GM19397 (cell line): ENCODE measurements at regions not wholly inside any gene's neighbourhood (a gene's known extent, or its start where the extent isn't known, plus 50 kb on each side); places are given as distances from the start of the nearest gene placed in this dataset.

ENCODE experiments used
- ATAC-seq: cut with Tn5 transposase; IDR thresholded peaks from one replicate; pipeline ENCODE4 v1.9.1; 2021; ENCODE audit warnings: mild to moderate bottlenecking, moderate library complexity; ENCODE audit not compliant: unreplicated experiment

DNA sequence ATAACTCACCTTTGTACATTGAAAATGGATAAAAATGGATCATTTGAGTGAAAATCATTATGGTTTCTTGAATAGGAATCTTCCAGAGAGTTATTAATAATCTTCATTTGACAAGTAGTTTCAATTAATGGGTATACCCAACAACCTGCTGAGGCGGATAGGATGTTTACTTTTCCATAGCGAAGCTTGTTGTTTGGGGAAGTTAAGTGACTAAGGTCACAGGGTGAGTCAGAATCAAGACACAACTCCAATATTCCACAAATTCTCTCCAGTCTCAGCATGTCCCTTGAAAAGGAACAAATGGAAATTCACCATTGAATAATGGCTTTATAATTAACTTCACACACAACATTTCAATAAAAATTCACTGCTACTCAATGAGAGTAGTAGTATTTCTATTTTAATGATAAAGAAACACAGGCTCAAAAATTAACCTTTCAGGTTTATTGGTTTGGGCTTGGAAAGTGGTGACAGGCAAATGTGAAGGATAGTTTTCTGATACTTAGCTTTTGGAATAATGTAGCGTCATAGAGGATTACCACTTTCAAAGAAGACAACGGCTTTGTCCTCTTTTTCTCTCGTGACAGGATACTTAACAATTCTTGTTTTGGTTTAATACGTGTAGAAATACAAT is 211.3 kb downstream of the GPD2 start:
- no peak for ATAC-seq

DNA sequence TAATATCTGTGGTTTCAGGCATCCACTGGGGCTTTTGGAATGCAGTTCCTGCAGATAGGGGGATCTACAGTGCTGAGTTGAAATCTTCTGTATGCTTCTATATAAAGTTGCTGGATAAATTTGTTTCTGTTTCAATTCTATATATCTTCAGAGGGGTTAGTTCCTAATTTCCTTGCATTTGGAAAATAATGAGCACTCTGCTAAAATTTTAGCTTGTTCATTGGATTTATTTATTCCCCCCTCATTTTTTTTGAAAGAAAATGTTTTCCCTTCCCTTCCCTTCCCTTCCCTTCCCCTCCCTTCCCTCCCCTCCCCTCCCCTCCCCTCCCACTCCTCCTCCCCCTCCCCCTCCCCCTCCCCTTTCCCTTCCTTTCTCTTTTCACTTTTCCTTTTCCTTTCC is 212.3 kb downstream of the GPD2 start:
- no peak for ATAC-seq

DNA sequence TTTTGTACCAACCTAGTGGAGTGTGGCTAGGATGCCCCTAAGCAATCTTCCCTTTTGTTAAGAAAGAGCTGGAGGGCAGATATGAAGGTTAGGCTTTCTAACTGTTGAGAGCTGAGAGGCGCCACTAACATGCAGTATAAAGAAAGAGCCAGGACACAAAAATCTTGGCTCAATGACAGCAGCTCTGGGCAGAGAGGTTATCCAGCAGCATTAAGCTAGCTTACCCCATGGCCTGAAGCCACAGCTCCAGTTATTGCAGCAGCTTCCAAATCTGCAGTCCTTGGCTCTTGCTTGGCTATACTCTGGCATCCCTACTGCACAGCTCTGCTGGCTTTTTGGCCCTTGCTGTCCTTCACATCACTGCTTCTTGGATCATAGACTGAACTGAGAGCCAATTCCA is 213.4 kb downstream of the GPD2 start:
- ATAC-seq, result no peak

DNA sequence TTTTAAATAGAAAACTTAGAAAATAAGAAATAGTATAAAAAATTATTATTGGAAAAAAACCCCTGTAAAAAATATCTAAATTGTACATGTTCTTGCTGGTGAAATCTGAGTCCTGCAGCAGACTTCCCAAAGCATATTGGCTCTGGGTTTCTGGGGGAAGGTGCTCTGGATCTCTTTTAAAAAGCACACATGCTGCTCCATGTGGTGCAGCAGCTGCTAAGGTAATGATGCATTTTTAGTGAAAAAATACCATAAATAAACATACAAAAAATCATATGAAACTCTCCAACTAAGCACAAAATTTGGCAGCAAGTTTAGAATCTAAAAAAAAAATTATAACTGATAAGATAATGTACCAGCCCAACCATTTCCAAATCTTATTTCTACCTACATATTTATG is 216.5 kb downstream of the GPD2 start:
- no peak for ATAC-seq

DNA sequence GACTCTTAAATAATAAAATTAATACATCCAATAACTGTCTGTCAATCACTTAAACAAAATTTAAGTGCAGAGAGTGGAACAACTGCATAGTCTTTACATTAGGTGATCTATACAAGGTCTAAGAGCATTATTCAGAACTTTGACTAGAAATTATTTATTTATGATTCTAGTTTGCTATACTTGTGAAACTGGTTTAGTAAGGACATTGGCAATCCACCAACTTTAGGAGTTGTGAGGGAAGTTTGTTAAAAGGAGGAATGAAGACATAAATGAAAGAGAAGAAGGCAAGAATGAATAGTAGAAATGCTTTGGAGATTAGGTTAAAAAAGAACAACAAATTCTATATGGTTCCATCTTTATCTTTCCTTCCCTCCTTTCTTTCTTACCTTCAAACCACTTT is 217.5 kb downstream of the GPD2 start:
- no peak for ATAC-seq

DNA sequence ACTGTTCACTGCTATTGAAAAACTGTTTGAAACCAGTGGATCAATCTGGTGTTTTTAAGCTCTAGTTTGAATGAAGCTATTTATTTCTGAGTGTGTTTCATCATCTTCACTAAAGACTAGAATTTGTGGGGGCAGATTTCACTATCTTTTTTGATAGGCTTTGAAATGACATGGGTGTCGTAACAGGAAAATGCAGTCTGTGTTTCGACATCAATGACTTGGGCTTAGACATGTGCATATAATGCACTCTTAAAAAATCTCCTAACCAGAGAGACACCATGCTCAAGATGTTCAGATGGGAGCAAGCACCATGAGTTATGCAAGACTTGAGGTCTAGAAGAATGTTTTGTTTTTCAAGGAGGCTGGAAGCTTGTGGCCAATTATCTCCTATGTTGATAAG is 221.6 kb downstream of the GPD2 start:
- ATAC-seq, result no peak

DNA sequence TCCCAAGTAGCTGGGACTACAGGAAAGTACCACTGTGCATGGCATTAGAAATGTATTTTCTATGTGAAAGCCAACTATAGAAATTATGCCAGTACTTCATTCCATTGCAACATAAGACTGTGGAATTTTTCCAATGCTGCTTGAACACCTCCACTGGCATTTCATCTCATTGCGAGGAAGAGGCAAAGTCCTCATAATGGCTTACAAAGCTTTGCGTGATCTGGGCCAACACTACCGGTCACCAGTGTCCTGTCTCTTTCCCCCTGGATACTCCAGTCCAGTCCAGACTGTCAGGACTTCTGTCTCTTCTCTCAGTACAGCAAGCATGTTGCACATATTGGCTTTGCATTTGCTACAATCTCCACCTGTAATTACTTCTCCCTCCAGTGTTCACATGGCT is 223.5 kb downstream of the GPD2 start:
- no peak for ATAC-seq

DNA sequence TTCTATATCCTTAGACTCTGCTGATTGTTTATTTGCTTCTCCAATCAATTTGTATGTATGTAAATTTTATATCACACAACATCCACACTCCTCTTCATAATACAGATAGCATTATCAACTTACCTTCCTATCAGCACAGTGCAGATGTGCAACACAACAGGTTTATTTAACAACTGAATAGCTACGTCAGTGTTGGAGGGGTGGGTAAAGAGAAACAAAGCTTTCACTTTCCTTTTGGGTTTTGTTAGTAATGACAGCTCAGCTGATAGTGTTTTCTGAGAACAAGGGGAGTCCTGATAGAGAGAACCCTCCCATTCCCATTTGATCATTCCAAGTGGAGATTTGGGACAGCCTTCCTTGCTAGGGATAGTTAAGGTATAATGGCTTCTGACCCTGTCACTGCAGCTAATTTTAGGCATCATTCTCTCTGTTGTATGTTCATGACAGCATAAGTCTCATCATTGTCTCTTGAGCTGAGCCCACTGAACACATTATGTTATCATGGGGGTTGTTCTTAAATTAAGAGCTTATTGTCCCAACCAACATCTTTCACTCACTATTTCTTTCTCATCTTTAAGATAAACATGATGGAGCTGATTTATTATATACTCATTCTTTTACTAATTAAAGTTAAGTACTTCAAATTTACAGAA is 227.7 kb downstream of the GPD2 start:
- no peak for ATAC-seq

DNA sequence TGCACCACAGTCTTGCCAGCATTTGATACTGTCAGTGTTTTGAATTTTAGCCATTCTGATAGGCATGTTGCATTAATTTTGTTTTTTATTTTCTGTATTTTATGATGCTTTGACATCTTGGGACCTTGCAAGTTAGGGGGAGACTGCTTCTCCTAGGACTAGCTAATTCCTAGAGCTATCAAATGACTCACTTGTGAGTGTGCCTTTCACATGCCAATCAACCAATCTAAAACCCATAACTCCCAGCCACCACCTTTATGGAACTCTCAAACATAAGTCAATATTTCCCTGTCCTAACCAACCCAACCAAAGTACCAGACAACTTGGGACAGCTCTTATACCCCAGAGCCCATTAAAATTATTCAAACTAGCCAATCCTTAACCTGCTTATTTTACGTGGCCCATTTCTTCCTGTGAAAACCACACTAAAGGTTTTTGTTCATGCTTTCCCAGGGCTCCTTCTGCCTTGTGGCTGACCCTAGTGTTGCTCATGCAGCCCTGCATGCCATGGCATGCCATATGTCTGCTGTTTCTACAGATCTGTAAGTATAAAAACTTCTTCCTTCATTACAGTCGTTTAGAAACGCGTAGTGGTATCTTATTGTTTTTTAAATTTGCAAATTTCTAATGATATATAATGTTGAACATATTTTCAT is 230.1 kb downstream of the GPD2 start:
- ATAC-seq, result no peak

DNA sequence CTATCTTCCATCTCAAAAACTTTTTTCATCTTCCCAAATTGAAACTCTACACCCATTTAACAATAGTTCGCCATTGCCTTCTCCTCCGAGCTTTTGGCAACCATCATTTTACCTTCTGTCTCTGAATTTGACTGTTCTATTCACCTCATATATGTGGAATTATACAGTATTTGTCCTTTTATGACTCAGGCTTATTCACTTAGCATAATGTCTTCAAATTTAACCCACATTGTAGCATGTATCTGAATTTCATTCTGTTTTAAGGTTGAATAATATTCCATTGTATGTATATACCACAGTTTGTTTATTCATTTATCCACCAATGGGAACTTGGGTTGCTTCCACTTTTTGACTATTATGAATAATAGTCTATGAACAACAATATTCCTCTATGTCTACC is 233.9 kb downstream of the GPD2 start:
- ATAC-seq, result no peak

DNA sequence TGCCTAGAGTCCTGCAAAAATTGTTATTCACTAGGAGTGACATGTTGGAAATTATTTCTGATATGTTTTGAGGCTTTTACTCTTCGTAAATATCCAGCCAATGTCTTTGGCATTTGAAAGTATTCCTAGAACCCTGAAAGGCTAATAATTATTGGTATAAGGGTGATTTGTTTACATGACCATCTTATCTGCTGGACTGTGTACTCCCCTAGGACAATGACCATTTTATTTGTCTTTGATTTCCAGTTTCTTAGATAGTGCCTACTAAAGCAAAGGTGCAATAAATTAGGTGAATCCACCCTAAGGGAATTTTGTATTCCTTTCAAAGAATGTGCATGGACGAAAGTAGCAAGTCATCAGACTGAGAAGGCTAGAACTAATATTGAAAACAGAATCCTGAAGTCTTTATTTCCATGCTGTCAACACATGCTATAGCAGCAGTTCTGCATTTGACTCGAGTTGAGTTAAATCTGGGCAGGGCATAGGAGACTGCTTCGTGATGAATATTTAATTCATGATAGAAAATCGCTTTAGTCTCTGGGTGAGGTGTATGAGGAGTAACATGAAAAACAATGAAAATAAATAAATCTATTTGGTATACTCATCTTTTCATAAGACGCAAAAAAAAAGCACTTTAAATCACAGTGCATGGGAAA is 235.7 kb downstream of the GPD2 start:
- ATAC-seq, result no peak

DNA sequence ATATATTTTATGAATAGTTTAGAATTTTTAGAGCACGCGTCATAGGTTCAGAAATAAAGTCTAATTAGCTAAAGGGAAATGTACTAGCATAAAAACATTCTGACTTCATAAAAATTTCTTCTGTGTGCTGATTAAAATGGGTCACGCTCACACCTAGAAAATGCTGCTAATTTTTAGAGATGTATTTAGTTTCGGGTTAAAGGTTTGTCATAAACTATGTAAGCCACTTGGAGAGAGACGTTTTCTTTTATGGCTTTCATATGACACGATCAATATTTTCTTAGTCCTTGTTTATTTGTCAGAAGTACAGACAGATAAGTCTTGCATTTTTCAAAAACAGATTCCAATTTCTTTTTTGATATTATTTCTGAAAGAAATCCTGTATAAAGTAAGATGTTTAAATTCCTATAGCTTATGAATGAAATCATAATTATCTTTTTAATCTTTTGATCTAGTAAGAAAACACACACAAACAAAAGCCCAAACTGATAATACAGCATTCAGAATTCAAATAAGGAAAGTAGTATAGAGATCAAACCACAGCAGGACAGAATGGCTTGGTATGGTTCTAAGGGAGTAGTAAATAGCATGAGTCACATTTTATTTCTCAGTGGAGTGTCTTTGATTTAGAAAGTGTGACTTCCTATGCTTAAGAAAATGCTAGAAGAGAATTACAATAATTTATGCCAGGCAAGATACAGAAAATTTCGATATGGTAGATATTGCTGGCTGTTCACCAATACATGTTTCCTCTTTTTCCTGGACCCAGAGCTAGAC is 236.6 kb downstream of the GPD2 start:
- no peak for ATAC-seq

DNA sequence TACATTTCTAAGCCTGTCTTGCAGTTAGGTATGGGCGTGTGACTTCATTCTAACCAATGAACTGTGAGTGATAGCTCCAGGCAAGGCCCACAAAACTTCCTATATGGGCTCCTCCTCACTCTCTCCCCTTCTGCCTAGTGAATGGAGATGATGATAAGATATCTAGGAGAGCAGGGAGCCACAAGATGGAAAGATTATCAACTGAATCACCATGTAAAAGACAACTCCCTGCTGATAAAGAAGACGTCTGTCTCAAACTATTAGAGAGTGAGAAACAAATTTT is 237.1 kb downstream of the GPD2 start:
- no peak for ATAC-seq

DNA sequence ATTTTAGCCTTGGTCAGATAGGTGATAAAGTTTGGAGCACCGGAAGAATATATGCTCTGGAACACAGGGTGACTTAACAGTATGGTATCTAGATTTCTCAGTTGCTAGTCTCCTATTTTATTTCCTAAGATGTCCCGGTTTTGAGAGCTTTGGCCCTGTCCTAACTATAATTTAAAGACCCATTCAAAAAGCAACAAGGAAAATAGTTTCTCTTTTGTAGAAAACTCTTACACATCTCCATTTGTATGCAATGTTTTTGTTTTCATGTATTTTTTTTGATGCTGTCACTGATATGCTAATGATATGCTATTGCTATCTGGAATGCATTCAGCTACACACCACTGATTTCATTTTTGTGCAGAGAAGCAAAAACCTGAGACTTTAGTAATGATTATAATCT is 237.8 kb downstream of the GPD2 start:
- ATAC-seq, result no peak

DNA sequence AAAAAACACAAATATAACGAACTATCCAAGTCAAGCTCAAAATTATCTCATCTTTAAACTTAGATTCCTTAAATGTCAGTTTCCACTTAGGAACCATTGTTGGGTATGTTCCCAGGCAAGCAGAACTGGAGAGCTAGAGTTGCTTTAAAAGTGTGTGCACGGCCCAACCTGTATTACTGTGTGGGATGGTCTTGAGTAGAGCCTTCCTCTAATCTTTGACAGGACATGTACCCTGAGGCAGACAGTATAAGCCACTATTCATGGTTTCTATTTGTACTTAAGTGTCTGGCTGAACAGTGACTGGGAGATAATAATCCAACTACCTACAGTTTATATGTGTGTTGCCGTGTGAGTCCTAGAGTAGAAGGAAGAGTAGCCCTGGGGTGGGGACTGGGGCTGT is 239.7 kb downstream of the GPD2 start:
- ATAC-seq, result no peak

DNA sequence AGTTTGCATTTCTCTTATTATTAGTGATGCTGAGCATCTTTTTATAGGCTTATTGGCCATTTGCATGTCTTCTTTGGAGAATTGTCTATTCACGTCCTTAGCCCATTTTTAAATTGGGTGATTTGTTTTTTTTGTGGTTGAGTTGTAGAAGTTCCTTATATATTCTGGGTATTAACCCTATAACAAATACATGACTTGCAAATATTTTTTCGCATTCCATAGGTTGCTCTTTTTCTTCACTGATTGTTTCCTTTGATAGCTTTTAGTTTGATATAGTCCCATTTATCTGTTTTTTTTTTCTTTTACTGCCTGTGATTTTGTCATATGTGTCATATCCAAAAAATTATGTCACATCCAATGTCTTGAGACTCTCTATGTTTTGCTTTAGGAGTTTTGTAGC is 243.6 kb downstream of the GPD2 start:
- no peak for ATAC-seq

DNA sequence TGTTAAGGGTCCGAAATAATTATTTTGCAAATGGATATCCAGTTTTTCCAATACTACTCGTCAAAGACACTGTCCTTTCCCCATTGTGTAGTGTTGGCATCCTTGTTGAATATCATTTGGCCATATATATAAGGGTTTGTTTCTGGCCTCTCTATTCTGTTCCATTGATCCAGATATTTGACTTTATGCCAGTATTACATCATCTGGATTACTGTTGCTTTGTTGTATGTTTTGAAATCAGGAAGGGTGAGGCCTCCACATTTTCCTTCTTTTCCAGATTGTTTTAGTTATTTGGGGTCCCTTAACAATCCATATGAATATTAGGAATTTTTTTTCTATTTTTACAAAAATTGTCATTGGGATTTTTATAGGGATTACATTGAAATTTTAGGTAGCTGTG is 244.1 kb downstream of the GPD2 start:
- no peak for ATAC-seq

DNA sequence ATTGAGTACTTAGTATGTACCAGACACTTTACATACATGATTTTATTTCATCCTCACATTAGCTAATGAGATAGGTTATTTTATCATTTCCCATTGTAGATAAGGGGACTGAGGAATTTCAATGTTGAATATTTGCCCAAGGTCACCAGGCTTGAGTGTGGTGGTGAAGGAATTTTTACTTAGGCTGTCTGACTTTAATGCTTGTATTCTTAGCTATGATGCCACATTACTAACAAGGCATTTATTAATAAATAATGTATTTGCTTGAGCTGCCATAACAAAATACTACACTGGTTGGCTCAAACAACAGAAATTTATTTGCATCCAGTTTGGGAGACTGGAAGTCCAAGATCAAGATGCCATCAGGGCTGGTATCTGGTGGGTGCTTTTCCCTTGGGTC is 250.9 kb downstream of the GPD2 start:
- no peak for ATAC-seq

DNA sequence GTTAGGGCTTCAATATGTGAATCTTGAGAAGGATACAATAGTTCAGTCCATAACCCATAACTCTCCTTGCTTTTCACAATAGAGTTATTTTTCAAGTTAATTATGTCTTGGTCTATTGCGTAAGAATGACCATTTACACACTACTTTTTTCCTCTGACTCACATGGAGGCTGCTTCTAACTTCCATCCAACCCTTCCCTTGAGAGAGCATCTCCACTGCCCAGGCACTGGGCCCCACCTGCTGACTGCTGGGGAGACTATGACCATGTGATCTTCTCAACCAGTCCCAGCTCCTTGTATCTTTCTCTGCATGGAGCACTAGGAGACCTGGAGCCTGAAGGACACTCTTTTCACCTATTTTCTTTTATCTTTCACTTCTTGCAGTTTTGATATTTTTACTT is 251.5 kb downstream of the GPD2 start:
- no peak for ATAC-seq

DNA sequence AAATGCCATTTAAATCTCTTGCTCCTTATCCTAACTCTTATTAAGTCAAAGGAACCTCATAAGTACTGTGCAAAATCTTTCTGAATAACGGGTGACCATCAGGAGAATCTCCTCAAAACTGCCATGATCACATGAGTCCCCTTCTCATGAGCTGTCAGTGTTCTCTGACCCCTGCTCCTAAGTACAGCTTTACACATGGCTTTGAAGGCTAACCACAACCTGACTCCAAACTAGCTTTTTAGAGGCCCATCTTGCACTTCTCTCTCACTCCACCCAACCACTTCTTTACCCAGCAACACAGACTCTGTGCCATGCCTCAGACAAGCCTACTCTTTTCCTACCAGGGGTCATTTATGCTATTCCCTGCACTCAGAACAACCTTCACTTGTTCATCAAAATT is 253.8 kb downstream of the GPD2 start:
- ATAC-seq, result no peak

DNA sequence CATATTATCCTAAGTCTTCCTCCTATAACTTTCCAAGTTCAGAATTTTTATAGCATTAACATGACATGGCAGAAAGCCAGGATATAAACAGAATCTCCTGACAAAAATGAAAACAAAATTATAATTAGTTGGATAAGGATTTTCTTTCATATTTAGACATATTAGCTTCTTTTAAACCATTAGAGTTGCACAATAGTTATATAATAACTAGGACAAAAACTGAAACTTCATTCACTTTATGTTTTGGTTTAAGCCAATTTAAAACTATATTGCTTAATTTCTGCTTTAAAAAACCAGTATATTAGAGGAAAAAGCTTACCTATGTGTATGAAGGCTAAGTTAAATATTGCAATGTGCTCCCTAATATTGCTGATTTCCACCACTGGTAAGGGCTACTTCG is 254.8 kb downstream of the GPD2 start:
- ATAC-seq, result no peak

DNA sequence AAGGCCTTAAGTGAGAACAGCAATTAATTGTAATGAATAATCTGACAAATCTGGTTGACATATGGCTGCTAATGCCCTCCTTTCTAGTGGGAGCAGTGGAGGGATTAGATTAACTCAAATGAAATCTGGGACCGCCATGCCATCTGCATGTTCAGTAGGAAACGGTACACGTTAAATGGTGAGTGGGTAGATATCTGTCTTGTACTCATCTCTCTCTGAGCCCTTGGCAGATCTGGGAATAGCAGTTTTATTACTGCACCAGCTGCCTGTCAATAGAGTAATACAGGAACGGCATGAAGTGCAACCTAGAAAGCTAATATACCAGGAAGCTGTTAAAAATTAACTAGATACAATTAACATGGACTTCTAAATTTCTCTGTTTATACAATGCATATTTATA is 258.8 kb downstream of the GPD2 start:
- ATAC-seq, result no peak
